ENCODE measurements at regions not wholly inside any gene's neighbourhood (a gene's known extent, or its start where the extent isn't known, plus 50 kb on each side); places are given as distances from the start of the nearest gene placed in this dataset.

- Histone ChIP-seq H3K9me3 (peaks cover 0 to 19% (median 5%) of the 10 kb centered on the region in 8 donors), H3K4me3 (no peak overlapping the region), H3K36me3 (no peaks in the 10 kb centered on the region), H3K4me1 (peaks cover 0 to 4% (median 0%) of the 10 kb centered on the region in 6 donors), H3K27me3 (replicated peaks in 1 of 7) (no peaks in the 10 kb centered on the region), H3K27ac (no peak overlapping the region)
- DNase-seq: no peak
- 86 to 94% (median 89%) methylated on average over 9 of the region's 9 CpGs for WGBS, 5 donors
- no peak for TF ChIP-seq POLR2A (IDR thresholded peaks at IDR 0.05)
- intact Hi-C loops (cut with DNase I; ENCODE audit: low total_unique reads): no loop called here
Measured at GRCh38 chr2:3138621-3139020, 239.0 kb downstream of the EIPR1 start.

GRCh38 chr2:3137651-3138300, 239.8 kb downstream of the EIPR1 start:
- intact Hi-C loops (cut with DNase I; ENCODE audit: low total_unique reads): no loop called here
- H3K9me3 ChIP-seq: peaks cover 0 to 21% (median 6%) of the 10 kb centered on the region in 8 donors
- no peaks in the 10 kb centered on the region for H3K36me3 ChIP-seq
- 88 to 93% (median 91%) methylated on average over 5 of the region's 5 CpGs for WGBS, 5 donors
- no peak for TF ChIP-seq CTCF (IDR thresholded peaks at IDR 0.05 in 8 of 11, conservative IDR thresholded peaks at IDR 0.05 in 3 of 11)
- no peak for TF ChIP-seq POLR2AphosphoS5 (IDR thresholded peaks at IDR 0.05)
- TF ChIP-seq POLR2A (IDR thresholded peaks at IDR 0.05): no peak
- H3K4me1 ChIP-seq: peaks cover 0 to 1% (median 0%) of the 10 kb centered on the region in 6 donors
- DNase-seq: no peak
- H3K4me3 ChIP-seq: no peak overlapping the region
- peaks cover 0 to 1% (median 0%) of the 10 kb centered on the region in 7 donors for H3K27me3 ChIP-seq (replicated peaks in 1 of 7)
- no peak overlapping the region for H3K27ac ChIP-seq

GRCh38 chr2:3135676-3136075, 241.9 kb downstream of the EIPR1 start:
- TF ChIP-seq CTCF (IDR thresholded peaks at IDR 0.05 in 8 of 11, conservative IDR thresholded peaks at IDR 0.05 in 3 of 11) (no peak), POLR2A (IDR thresholded peaks at IDR 0.05) (no peak), POLR2AphosphoS5 (IDR thresholded peaks at IDR 0.05) (no peak)
- intact Hi-C loops (cut with DNase I; ENCODE audit: low total_unique reads): no loop called here

GRCh38 chr2:3134026-3134571, 243.5 kb downstream of the EIPR1 start:
- no peaks in the 10 kb centered on the region for H3K36me3 ChIP-seq
- peaks cover 0 to 21% (median 6%) of the 10 kb centered on the region in 8 donors for H3K9me3 ChIP-seq
- no peak overlapping the region for H3K27ac ChIP-seq
- H3K27me3 ChIP-seq (replicated peaks in 1 of 7): peaks cover 0 to 22% (median 0%) of the 10 kb centered on the region in 7 donors
- TF ChIP-seq POLR2AphosphoS5 (IDR thresholded peaks at IDR 0.05) (no peak), POLR2A (IDR thresholded peaks at IDR 0.05) (no peak), CTCF (IDR thresholded peaks at IDR 0.05 in 8 of 11, conservative IDR thresholded peaks at IDR 0.05 in 3 of 11) (no peak)
- no peak for DNase-seq
- intact Hi-C loops (cut with DNase I; ENCODE audit: low total_unique reads): no loop called here
- WGBS, 5 donors: 91 to 97% (median 94%) methylated on average over 14 of the region's 14 CpGs
- H3K4me3 ChIP-seq: no peak overlapping the region
- H3K4me1 ChIP-seq: no peaks in the 10 kb centered on the region

More at GRCh38 chr2:3135676-3136075, 241.9 kb downstream of the EIPR1 start:
- Histone ChIP-seq H3K27me3 (replicated peaks in 1 of 7) (peaks cover 0 to 22% (median 0%) of the 10 kb centered on the region in 7 donors), H3K4me1 (no peaks in the 10 kb centered on the region), H3K4me3 (no peak overlapping the region), H3K9me3 (peaks cover 0 to 21% (median 6%) of the 10 kb centered on the region in 8 donors), H3K27ac (no peak overlapping the region), H3K36me3 (no peaks in the 10 kb centered on the region)
- DNase-seq: no peak
- 79 to 86% (median 81%) methylated on average over 5 of the region's 5 CpGs for WGBS, 5 donors

All from spleen (tissue), 11 donors.